Suppressor macrophage treated with lipopolysaccharide for 1 hour (primary cell): ENCODE measurements at regions not wholly inside any gene's neighbourhood (a gene's known extent, or its start where the extent isn't known, plus 50 kb on each side); places are given as distances from the start of the nearest gene placed in this dataset.
"Not testable (repeated sequence)": the region's sequence is repeated elsewhere in the genome, so short reads cannot be mapped to it uniquely, and the experiment has no call there.

ENCODE experiments used
- DNase-seq, 3 donors: peaks; one replicate each; pipeline ENCODE4 v3.0.0-alpha.2; 2020 to 2022

DNA sequence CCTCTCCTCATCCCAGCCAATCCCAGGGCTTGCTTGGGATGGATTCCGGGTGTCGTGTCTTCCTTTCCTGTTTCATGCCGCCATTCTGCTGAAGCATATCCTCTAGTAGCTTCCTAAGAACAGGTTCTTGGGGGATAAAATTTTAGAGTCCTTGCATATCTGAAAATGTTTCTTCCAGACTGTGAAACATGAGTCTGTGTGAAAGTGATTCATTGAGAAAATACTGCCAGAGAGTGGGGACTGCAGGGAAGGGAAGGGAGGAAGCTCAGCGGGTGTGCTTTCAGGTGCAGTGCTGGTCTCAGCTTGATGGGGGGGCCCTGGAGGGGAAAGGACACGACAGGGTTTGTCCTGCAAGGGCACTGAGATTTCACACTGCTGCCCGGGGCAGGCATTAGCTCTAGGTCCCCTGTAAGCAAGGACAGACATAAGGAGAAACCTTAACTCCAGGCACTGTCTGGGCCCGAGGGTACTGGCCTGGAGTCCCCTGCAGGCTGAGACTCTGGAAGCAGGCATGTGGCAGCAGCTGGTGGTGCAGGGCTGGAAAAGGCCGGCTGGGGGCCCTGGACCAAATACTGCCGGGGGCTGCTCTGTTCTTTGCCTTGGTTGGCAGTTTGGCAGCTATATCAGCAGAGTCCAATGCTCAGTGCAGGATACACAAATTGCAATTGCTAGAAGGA, 97.6 kb upstream of the HS6ST1 start:
- DNase-seq = no peak

GRCh38 chr2:128416806-128417205, 98.1 kb upstream of the HS6ST1 start:
- no peak for DNase-seq

GRCh38 chr2:128417264-128417663, 98.6 kb upstream of the HS6ST1 start:
- not testable (repeated sequence) for DNase-seq

GRCh38 chr2:128420131-128420530, 101.5 kb upstream of the HS6ST1 start:
- no peak for DNase-seq

GRCh38 chr2:128420776-128421175, 102.1 kb upstream of the HS6ST1 start:
- DNase-seq = no peak

DNA sequence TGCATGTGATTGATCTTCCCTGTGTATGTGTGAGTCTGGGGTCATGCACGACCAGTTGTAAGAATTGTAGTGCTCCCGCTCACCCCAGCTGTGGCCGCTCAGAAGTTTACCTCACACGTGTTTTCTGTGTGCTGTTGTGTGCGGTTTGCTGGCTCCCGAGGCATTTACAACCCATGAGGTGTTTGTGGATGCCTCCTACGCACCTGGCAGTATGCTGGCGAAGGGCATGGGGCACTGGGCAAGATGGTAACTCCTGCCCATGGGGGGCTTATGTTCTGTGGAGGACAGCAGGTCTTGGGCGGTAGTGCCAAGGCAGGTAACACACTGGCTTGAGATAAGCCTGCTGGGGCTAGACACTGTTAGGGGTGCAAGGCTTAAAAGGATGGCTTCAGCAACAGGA, 102.6 kb upstream of the HS6ST1 start:
- no peak for DNase-seq

GRCh38 chr2:128421861-128422311, 103.2 kb upstream of the HS6ST1 start:
- no peak for DNase-seq

DNA sequence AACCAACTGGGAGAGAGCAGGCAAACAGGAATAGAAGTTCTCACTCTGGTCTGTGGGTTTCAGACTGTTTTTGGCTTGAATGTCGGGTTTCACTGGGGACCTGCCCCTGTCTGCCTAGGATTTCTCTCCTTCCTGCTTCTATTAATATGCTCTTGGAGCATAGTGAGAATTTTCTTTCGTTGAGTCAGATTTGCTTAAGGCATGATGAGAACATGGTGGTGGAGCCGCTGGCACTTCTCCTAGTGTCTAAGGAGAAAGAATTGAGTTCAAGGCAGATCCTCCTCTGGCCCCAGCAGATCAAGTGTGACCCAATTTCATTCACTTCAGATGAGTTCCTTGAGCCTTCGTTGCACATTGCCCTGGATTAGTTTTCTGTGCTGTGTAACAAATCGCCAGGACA, 103.9 kb upstream of the HS6ST1 start:
- DNase-seq = no peak

DNA sequence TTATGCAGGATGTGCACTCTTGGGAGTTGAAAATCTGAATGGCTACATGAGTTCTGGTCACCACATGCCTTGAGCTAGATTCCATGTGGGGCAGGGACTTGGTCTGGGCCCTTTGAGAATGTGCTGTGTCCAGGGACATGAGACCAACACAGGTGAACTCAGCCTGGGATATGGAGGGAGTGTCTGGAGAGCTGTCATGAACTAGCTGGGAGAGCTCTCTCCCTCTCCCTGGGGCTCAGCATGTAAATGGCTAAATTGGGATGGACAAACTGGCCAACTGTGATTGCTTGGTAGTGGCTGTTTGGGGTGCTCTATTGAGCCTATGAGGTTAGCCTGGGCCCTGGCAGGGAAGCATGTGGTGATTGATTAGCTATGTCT, 105.1 kb upstream of the HS6ST1 start:
- DNase-seq = no peak

DNA sequence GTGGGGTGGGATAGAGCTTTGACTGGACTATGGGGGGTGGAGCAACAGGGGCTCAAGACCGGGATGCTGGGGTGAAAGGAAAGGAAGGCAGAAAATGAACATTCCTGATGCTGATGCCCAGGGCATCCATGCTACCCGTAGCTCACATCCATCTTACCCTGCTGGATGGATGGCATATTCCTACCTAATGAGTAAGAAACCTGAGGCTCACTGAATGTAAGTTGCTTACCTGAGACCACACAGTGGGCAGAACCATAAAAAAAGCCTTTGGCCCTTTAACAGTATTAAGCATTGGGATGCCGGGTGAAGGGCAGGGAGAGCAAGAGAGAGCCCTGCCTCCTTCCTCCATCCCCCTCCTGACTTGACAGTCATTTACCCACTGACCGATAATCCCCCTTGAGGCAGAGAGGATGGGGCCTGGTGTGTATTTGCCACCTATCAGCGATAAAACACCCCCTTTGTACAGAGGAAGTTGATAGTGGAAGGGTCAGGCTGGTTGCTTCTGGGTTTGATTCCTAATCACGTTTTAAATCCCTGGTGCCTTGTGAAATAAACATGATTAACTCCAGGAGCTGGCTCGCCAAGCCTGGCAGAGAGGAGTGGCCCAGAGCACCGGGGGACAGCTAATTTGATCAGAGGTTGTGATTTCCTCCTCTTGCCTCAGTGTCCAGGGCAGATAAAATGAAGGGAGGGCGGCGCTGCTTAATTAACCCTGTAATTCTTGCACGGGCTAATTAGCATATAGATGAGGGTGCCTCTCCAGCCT, 105.9 kb upstream of the HS6ST1 start:
- DNase-seq = no peak

DNA sequence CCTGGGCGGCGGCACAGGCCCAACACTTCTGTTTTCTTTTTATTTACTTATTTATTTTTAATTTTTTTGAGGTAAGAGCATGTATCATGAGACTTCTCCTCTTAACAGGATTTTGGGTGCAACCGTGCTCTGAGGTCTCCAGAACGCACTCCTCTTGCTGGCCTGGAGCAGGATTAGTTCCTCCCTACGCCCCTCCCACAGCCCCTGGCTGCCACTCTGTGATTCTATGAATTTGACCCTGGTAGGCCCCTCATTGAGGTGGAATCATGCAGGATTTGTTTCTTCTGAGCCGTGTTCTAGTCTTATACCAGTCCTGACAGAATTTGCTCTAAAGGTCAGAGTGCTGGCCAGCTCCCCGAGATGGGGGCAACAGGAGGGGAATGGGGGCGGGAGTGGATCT, 106.5 kb upstream of the HS6ST1 start:
- no peak for DNase-seq

- DNase-seq = no peak
Observed at GRCh38 chr2:128425731-128426620, 107.3 kb upstream of the HS6ST1 start.

- no peak for DNase-seq
Observed at GRCh38 chr2:128427413-128427755, 108.7 kb upstream of the HS6ST1 start.

- DNase-seq = no peak
Observed at GRCh38 chr2:128428415-128428814, 109.7 kb upstream of the HS6ST1 start.

GRCh38 chr2:128432423-128432822, 113.8 kb upstream of the HS6ST1 start:
- DNase-seq = no peak

DNA sequence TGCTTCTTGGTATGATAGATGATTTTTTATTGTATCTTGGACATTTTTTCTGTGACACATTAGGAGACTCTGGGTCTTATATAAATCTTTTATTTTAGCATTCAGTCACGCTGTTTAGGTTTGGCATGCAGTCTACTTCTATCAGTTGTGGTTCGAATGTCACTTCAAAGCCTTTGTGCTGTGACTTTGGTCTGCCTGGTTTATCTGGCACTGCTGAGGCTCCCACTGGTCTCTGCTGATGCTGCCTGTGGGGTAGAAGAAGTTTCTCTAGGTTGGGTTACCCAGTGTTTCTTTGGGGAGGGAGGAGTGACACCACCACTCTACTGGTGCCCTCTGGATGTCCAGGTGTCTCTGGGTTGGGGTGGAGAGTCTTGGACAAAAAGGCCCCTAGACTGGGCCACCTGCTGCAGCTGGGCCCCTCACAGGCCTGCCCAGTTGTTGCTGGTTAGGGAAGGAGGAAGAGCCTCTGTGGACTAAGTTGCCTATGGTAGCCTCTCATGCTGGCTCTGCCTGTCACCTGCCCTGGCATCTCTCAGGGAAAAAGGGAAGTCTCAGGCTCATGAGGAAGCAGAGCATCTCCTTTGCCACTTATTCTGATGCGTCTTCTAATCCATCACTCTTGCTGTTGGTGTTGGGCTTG, 115.4 kb upstream of the HS6ST1 start:
- no peak for DNase-seq

- DNase-seq = no peak
Observed at GRCh38 chr2:128435576-128436478, 117.2 kb upstream of the HS6ST1 start.

DNA sequence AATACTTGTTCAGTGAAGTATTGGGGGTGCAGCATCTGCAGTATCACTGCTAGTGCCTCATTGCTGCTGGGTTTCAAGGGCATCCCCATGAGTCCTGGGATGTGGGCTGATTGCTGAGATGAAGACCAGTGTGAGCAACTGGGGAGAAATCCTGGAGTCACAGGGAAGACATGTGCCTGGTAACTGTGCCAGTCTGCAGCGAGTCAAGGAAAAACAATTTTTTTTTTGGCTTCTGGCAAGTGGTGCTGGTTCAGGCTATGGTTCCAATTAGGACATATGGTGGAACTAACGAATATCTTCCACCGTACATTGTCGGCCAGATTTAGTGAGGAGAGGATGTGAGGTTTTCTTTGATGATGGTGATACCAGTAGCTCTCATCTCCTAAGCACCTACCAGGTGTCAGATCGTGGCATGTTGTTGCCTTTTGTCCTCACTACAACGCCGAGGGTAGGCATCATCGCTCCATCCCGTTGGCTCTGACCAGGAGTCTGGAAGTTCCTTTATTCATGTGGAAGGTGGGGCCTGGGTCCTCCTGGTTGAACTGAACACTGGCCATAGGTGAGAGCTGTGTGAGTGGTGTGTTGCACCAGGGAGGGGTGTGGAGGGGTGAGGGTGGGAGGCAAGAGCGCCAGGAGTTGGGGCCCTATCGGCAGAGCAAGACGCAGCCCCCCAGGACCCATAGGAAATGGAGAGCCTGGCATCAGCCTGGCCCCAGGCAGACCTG, 118.0 kb upstream of the HS6ST1 start:
- no peak for DNase-seq

DNA sequence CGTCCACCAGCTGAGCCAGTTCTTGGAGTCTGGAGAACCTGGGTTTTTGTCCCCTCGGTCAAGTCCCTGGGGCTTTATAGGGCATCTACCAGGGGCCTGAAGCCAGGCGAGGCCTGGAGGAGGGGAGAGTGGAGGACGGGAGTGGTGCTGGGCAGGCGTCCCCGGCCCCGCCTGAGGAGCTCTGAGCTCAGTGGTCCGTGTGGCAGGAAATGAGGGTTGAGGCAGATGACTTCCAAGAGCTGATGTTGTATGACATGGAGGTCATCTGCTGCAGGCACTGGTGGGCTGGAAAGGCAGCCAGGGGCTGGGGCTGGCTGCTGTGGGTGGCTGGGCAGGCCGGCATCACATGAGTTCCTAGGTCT, 118.5 kb upstream of the HS6ST1 start:
- DNase-seq = no peak

DNA sequence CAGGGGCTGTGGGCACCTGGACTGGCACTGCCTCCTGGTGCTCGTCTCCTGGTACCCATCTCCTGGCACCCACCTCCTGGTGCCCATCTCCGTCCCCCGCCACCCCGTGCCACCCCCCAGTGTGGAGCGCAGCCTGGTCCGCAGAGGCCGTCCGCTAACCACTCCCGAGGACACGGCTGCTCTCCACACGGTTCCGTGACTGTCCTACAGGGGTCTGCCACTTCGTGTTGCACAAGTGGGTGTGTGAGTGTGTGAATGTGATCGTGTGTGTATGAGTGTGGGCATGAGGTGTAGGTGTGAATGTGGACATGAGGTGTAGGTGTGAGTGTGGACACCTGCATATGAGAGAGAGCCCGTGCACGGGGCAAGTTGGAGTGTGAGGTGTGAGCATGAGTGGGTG, 119.4 kb upstream of the HS6ST1 start:
- DNase-seq = no peak

DNA sequence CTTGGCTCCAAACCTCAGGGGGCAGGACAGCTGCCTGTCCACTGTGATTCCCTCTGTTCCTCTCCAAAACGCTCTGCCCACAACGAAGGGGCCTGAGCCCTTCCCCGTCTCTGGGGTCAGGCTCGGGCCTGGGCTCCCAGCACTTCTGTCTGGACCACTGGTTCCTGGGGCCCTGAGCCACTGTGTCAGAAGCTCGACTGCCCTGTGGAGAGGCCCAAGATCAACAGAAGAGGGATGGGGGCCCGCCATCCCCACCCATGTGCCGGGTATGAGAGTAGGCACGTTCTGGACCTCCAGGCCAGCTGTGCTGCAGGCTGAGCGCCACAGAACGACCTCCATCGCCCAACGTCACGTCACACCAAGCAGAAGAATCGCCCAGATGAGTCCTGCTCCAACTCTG, 119.9 kb upstream of the HS6ST1 start:
- no peak for DNase-seq
